CD4-positive, alpha-beta T cell (primary cell): ENCODE measurements at regions not wholly inside any gene's neighbourhood (a gene's known extent, or its start where the extent isn't known, plus 50 kb on each side); places are given as distances from the start of the nearest gene placed in this dataset.

ENCODE experiments used
- ATAC-seq: fragments of 200-7000 bp; cut with Tn5 transposase; one replicate; pipeline ENCODE4 v1.10.0; 2022; ENCODE audit warnings: mild to moderate bottlenecking; ENCODE audit not compliant: poor library complexity
- CTCF ChIA-PET: fragments of 350-600 bp; sonication (Branson Sonifier 250); formaldehyde crosslinking; loops from one replicate; lab custom pipeline; 2021; ENCODE audit warnings: antibody characterized with exemption, inconsistent platforms; lab: Charles Lee
- POLR2A ChIA-PET: fragments of 350-600 bp; sonication (Branson Sonifier 250); formaldehyde crosslinking; loops from one replicate; lab custom pipeline; 2021; ENCODE audit warnings: antibody characterized with exemption, inconsistent platforms; lab: Charles Lee
- DNase-seq, 14 experiments: peaks; one replicate each; pipeline ENCODE4 v3.0.0-alpha.2; 2013 to 2020; ENCODE audit warnings: mixed read lengths in 2 of 14
- H3K27ac ChIP-seq, 2 donors: one replicate each; pipeline versions ENCODE4 v1.5.1 to v1.7.0; 2013; ENCODE audit warnings: low read length in 2 of 2, low read depth in 1 of 2, mild to moderate bottlenecking in 1 of 2
- H3K27me3 ChIP-seq, 2 experiments: 1 replicate in 1 of 2; 2 replicates in 1 of 2; pipeline versions ENCODE4 v1.6.1 to v1.7.0; 2013; ENCODE audit warnings: low read length in 2 of 2, control low read depth in 1 of 2, mild to moderate bottlenecking in 1 of 2, moderate library complexity in 1 of 2; ENCODE audit not compliant: insufficient read depth in 2 of 2, control insufficient read depth in 1 of 2
- H3K36me3 ChIP-seq: one replicate; pipeline ENCODE4 v1.6.1; 2013; ENCODE audit warnings: low read length, control low read depth; ENCODE audit not compliant: insufficient read depth
- H3K4me1 ChIP-seq: one replicate; pipeline ENCODE4 v1.6.1; 2013; ENCODE audit warnings: low read length, control low read depth; ENCODE audit not compliant: insufficient read depth
- H3K4me3 ChIP-seq: one replicate; pipeline ENCODE4 v1.5.1; 2013; ENCODE audit warnings: mild to moderate bottlenecking, low read length, moderate library complexity
- H3K9me3 ChIP-seq, 2 experiments: 1 replicate in 1 of 2; 2 replicates in 1 of 2; pipeline versions ENCODE4 v1.6.1 to v1.7.0; 2013; ENCODE audit warnings: low read length in 2 of 2, mild to moderate bottlenecking in 2 of 2, control low read depth in 1 of 2, moderate library complexity in 1 of 2; ENCODE audit not compliant: control insufficient read depth in 1 of 2, insufficient read depth in 1 of 2
- H3K27ac Mint-ChIP-seq: one replicate; pipeline ENCODE4 v1.8.0; 2020; ENCODE audit warnings: mixed read lengths
- H3K27me3 Mint-ChIP-seq: one replicate; pipeline ENCODE4 v1.8.0; 2021; ENCODE audit warnings: mixed read lengths
- H3K36me3 Mint-ChIP-seq: one replicate; pipeline ENCODE4 v1.8.0; 2021; ENCODE audit warnings: low read depth, mixed read lengths
- H3K4me1 Mint-ChIP-seq: one replicate; pipeline ENCODE4 v1.8.0; 2021; ENCODE audit warnings: low read depth, mixed read lengths
- H3K4me3 Mint-ChIP-seq: one replicate; pipeline ENCODE4 v1.8.0; 2020; ENCODE audit warnings: mild to moderate bottlenecking, mixed read lengths
- H3K9me3 Mint-ChIP-seq: one replicate; pipeline ENCODE4 v1.8.0; 2020; ENCODE audit warnings: mixed read lengths
- CTCF ChIP-seq: fragments of 200-600 bp; IDR thresholded peaks from one replicate; pipeline ENCODE4 v1.8.0; 2022; ENCODE audit warnings: antibody characterized with exemption, mild to moderate bottlenecking
- intact Hi-C, 2 experiments: fragments of 100-400 bp; cut with DNase I in 1 of 2; cut with micrococcal nuclease in 1 of 2; formaldehyde crosslinking; loops; one replicate each; pipeline versions ENCODE4 v1.15.1 to v1.9.0; 2023 to 2025; cut with DNase I, micrococcal nuclease

GRCh38 chr3:107942244-107942643 is 148.6 kb downstream of the CD47 start:
- H3K9me3 Mint-ChIP-seq: no peaks in the 10 kb centered on the region
- CTCF ChIA-PET: no interaction called here
- no peak overlapping the region for H3K4me3 ChIP-seq
- peak in 4 of 14 experiments; percentile 11 to 39 (median 20) for DNase-seq
- intact Hi-C loops: loop anchor here in 1 of 2 experiments (5.0 kb wide), 1 partner anchor 380 kb away; no protein-coding TSS in a partner anchor
- H3K36me3 Mint-ChIP-seq: no peaks in the 10 kb centered on the region
- ATAC-seq: peak; percentile 56
- H3K27me3 ChIP-seq: no peaks in the 10 kb centered on the region
- H3K27ac ChIP-seq: no peak overlapping the region
- POLR2A ChIA-PET: no interaction called here
- no peaks in the 10 kb centered on the region for H3K36me3 ChIP-seq
- no peak for TF ChIP-seq CTCF
- no peaks in the 10 kb centered on the region for H3K27me3 Mint-ChIP-seq
- no peak overlapping the region for H3K27ac Mint-ChIP-seq
- no peak overlapping the region for H3K4me3 Mint-ChIP-seq
- peaks cover 10% of the 10 kb centered on the region for H3K4me1 Mint-ChIP-seq
- H3K4me1 ChIP-seq: peaks cover 3% of the 10 kb centered on the region
- H3K9me3 ChIP-seq: no peaks in the 10 kb centered on the region

GRCh38 chr3:107939691-107940442 is 151.0 kb downstream of the CD47 start:
- no peaks in the 10 kb centered on the region for H3K9me3 Mint-ChIP-seq
- ATAC-seq: no peak
- H3K36me3 ChIP-seq: no peaks in the 10 kb centered on the region
- CTCF ChIA-PET: interaction anchor here (1.7 kb wide), 1 partner anchor 12 kb away, joined by 5 read pairs; no protein-coding TSS in a partner anchor
- H3K27me3 ChIP-seq: no peaks in the 10 kb centered on the region
- intact Hi-C loops: loop anchor here (5.0 to 10.0 kb wide), 5 partner anchors 285 to 615 kb away; partner anchors contain the start of gene IFT57 (in 1 of the 2)
- H3K27ac ChIP-seq: no peak overlapping the region
- H3K4me1 ChIP-seq: peaks cover 3% of the 10 kb centered on the region
- no peaks in the 10 kb centered on the region for H3K36me3 Mint-ChIP-seq
- no peak overlapping the region for H3K4me3 Mint-ChIP-seq
- H3K4me1 Mint-ChIP-seq: peaks cover 10% of the 10 kb centered on the region
- H3K27me3 Mint-ChIP-seq: no peaks in the 10 kb centered on the region
- POLR2A ChIA-PET: interaction anchor here (0.6 kb wide), 1 partner anchor 11 kb away, joined by 3 read pairs; no protein-coding TSS in a partner anchor
- TF ChIP-seq CTCF: no peak
- H3K9me3 ChIP-seq: no peaks in the 10 kb centered on the region
- no peak overlapping the region for H3K4me3 ChIP-seq
- DNase-seq: no peak
- H3K27ac Mint-ChIP-seq: no peak overlapping the region

GRCh38 chr3:107938143-107938542 is 152.7 kb downstream of the CD47 start:
- TF ChIP-seq CTCF: peak; percentile 51
- Histone ChIP-seq H3K4me3 (no peak overlapping the region), H3K9me3 (peaks cover 0 to 6% of the 10 kb centered on the region in 2 experiments), H3K36me3 (no peaks in the 10 kb centered on the region), H3K27ac (no peak overlapping the region), H3K27me3 (no peaks in the 10 kb centered on the region), H3K4me1 (peaks cover 3% of the 10 kb centered on the region)
- no peak for ATAC-seq
- Mint-ChIP-seq H3K27me3 (no peaks in the 10 kb centered on the region), H3K4me3 (no peak overlapping the region), H3K4me1 (peaks cover 10% of the 10 kb centered on the region), H3K9me3 (peaks cover under 1% of the 10 kb centered on the region), H3K27ac (no peak overlapping the region), H3K36me3 (no peaks in the 10 kb centered on the region)
- DNase-seq: peak in 4 of 14 experiments; percentile 30 to 45 (median 35)
- CTCF ChIA-PET: interaction anchor here (1.1 to 1.3 kb wide), 3 partner anchors 11 to 391 kb away, joined by 3 to 5 read pairs (median 4); no protein-coding TSS in a partner anchor
- POLR2A ChIA-PET: no interaction called here
- intact Hi-C loops: loop anchor here (1.0 to 10.0 kb wide), 5 partner anchors 287 to 617 kb away; partner anchors contain the start of gene IFT57 (in 1 of the 2)
